Amygdala (tissue), 56 donors: ENCODE measurements at regions not wholly inside any gene's neighbourhood (a gene's known extent, or its start where the extent isn't known, plus 50 kb on each side); places are given as distances from the start of the nearest gene placed in this dataset.
"Not testable (repeated sequence)": the region's sequence is repeated elsewhere in the genome, so short reads cannot be mapped to it uniquely, and the experiment has no call there.

Source experiments
- DNase-seq, 56 donors: peaks; one replicate each; lab custom pipeline; 2025; lab: John Stamatoyannopoulos, UW

GRCh38 chr10:117743509-117743908 is 201.0 kb downstream of the EMX2 start:
- DNase-seq, result no peak

- no peak for DNase-seq
Measured at GRCh38 chr10:117745301-117745700, 202.8 kb downstream of the EMX2 start.

- DNase-seq, result peak in 3 of 56 donors; percentile 10 to 19 (median 11)
Measured at GRCh38 chr10:117746541-117747448, 204.2 kb downstream of the EMX2 start.

GRCh38 chr10:117747636-117748035 is 205.1 kb downstream of the EMX2 start:
- no peak for DNase-seq

GRCh38 chr10:117748058-117748457 is 205.5 kb downstream of the EMX2 start:
- no peak for DNase-seq

- no peak for DNase-seq
Measured at GRCh38 chr10:117750616-117751015, 208.1 kb downstream of the EMX2 start.

- DNase-seq, result no peak
Measured at GRCh38 chr10:117751259-117751658, 208.7 kb downstream of the EMX2 start.

- no peak for DNase-seq
Measured at GRCh38 chr10:117752103-117752502, 209.6 kb downstream of the EMX2 start.

- no peak for DNase-seq
Measured at GRCh38 chr10:117754770-117755658, 212.5 kb downstream of the EMX2 start.

- DNase-seq, result no peak
Measured at GRCh38 chr10:117755659-117756014, 213.1 kb downstream of the EMX2 start.

- peak in 2 of 56 donors; percentile 5 to 8 for DNase-seq
Measured at GRCh38 chr10:117757086-117757720, 214.7 kb downstream of the EMX2 start.

GRCh38 chr10:117759266-117759665 is 216.7 kb downstream of the EMX2 start:
- no peak for DNase-seq

GRCh38 chr10:117761695-117762094 is 219.1 kb downstream of the EMX2 start:
- DNase-seq, result no peak

GRCh38 chr10:117762126-117762818 is 219.7 kb downstream of the EMX2 start:
- DNase-seq, result no peak

GRCh38 chr10:117762819-117763172 is 220.2 kb downstream of the EMX2 start:
- no peak for DNase-seq

GRCh38 chr10:117763528-117763927 is 221.0 kb downstream of the EMX2 start:
- no peak for DNase-seq

- DNase-seq, result no peak
Measured at GRCh38 chr10:117768333-117769042, 225.9 kb downstream of the EMX2 start.

- DNase-seq, result no peak
Measured at GRCh38 chr10:117775526-117775925, 233.0 kb downstream of the EMX2 start.

- DNase-seq, result not testable (repeated sequence)
Measured at GRCh38 chr10:117777222-117777621, 234.7 kb downstream of the EMX2 start.

GRCh38 chr10:117778241-117778640 is 235.7 kb downstream of the EMX2 start:
- DNase-seq, result no peak
